ENCODE measurements at regions not wholly inside any gene's neighbourhood (a gene's known extent, or its start where the extent isn't known, plus 50 kb on each side); places are given as distances from the start of the nearest gene placed in this dataset. TPM values are rescaled to one million over a fixed set of nuclear protein-coding genes. Genes with fewer than 3 reads are reported as not detected.

DNA sequence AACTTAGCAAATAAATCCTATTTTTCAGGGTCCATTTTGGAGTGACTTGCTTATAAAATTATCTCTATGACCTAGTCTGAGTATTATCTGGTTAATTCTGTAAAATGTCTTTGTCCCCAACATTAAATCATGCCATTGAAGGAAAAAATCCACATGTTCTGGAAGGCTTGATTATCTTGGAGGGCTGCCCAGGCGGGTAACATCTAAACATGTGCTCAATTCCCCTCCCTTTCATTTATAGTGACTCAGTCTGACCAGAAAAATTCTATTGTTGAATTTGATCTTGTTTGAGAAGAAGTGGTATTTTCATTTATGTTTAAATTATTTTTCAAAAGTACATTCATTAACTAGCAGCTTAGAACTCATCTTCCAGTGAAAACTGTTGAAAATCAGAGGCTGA is 55.4 kb upstream of the SLC10A7 start:
- DNase-seq (ENCODE audit: low spot score): no peak
- Histone ChIP-seq H3K4me3 (no peak overlapping the region), H3K27ac (no peak overlapping the region), H4K20me1 (ENCODE audit: insufficient read depth, poor library complexity, severe bottlenecking) (no peaks in the 10 kb centered on the region), H3K27me3 (peaks cover 4% of the 10 kb centered on the region), H3K9me2 (replicated peaks; ENCODE audit: insufficient read depth) (no peaks in the 10 kb centered on the region), H2AFZ (no peak overlapping the region), H3K4me1 (ENCODE audit: insufficient read depth) (no peaks in the 10 kb centered on the region), H3K79me2 (no peaks in the 10 kb centered on the region), H3K9me3 (ENCODE audit: low read depth) (no peaks in the 10 kb centered on the region), H3K4me2 (no peak overlapping the region), H3K36me3 (replicated peaks; ENCODE audit: insufficient read depth, low read depth) (no peaks in the 10 kb centered on the region)
- TF ChIP-seq, protein P1, sequence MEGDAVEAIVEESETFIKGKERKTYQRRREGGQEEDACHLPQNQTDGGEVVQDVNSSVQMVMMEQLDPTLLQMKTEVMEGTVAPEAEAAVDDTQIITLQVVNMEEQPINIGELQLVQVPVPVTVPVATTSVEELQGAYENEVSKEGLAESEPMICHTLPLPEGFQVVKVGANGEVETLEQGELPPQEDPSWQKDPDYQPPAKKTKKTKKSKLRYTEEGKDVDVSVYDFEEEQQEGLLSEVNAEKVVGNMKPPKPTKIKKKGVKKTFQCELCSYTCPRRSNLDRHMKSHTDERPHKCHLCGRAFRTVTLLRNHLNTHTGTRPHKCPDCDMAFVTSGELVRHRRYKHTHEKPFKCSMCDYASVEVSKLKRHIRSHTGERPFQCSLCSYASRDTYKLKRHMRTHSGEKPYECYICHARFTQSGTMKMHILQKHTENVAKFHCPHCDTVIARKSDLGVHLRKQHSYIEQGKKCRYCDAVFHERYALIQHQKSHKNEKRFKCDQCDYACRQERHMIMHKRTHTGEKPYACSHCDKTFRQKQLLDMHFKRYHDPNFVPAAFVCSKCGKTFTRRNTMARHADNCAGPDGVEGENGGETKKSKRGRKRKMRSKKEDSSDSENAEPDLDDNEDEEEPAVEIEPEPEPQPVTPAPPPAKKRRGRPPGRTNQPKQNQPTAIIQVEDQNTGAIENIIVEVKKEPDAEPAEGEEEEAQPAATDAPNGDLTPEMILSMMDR (IDR thresholded peaks at IDR 0.05; ENCODE audit: poor library complexity): no peak
- TF ChIP-seq EZH2phosphoT487 (IDR thresholded peaks at IDR 0.05; ENCODE audit: low read depth, severe bottlenecking, unreplicated experiment) (no peak), EZH2 (IDR thresholded peaks at IDR 0.05; ENCODE audit: borderline replicate concordance) (no peak)
- 69% methylated on average over 1 of the region's 1 CpG for WGBS (ENCODE audit: low lambda C conversion rate, missing lambda C conversion rate)

DNA sequence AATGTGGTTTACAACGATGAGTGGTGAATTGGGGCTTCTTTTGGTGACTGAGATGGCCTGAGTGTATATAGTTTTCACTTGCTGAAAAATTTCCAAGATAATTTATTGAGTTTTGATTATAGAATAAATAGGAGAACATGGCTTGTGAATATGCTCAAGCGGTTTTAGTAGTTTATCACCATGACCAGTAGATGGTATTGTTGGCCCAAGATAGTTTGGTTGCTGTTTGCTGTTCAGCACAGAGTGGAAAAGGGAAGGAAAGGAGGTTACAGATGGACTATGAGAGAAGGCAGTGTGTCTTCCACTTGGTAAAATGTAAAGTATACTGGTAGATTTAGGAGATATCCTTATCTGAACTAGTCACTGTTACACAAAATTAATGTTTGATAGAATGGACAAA is 55.8 kb upstream of the POU4F2 start:
- no peak overlapping the region for H2AFZ ChIP-seq
- H3K27me3 ChIP-seq: no peaks in the 10 kb centered on the region
- TF ChIP-seq EZH2phosphoT487 (IDR thresholded peaks at IDR 0.05; ENCODE audit: low read depth, severe bottlenecking, unreplicated experiment) (no peak), EZH2 (IDR thresholded peaks at IDR 0.05; ENCODE audit: borderline replicate concordance) (no peak)
- TF ChIP-seq, protein P1 (IDR thresholded peaks at IDR 0.05; ENCODE audit: poor library complexity): no peak
- DNase-seq (ENCODE audit: low spot score): no peak
- H3K4me1 ChIP-seq (ENCODE audit: insufficient read depth): no peaks in the 10 kb centered on the region
- no peaks in the 10 kb centered on the region for H3K79me2 ChIP-seq
- H3K9me3 ChIP-seq (ENCODE audit: low read depth): no peaks in the 10 kb centered on the region
- H3K36me3 ChIP-seq (replicated peaks; ENCODE audit: insufficient read depth, low read depth): no peaks in the 10 kb centered on the region
- no peak overlapping the region for H3K27ac ChIP-seq
- no peak overlapping the region for H3K4me2 ChIP-seq
- WGBS (ENCODE audit: low lambda C conversion rate, missing lambda C conversion rate): 41% methylated on average over 2 of the region's 2 CpGs
- H3K4me3 ChIP-seq: no peak overlapping the region
- H3K9me2 ChIP-seq (replicated peaks; ENCODE audit: insufficient read depth): no peaks in the 10 kb centered on the region
- no peaks in the 10 kb centered on the region for H4K20me1 ChIP-seq (ENCODE audit: insufficient read depth, poor library complexity, severe bottlenecking)

DNA sequence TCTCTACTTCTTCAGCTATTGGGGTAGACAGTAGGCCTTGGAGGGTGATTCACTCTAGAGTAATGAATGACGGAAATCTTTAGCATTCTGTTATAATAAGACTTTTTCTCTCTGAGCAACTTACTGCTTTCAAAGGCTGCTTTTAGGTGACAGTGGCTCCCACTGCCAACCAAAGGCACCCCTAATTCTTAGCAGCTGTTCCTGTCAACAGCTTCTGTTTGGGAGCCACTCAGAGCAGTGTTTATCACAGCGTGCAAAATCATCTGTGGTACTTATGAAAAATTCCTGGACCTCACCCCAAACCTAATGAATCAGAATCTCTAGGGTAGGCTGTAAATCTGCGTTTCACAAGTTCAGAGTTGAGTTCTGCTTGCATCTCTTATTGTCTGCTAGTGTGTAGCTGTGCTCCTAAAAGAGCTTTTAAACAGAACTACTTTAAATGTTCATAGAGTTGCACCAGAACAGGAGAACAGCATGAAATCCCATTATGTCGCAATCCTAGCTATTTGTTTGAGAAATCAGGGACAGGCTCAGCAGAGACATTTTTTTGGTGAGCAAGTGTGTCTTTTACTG is 52.8 kb upstream of the POU4F2 start:
- TF ChIP-seq, protein P1 (IDR thresholded peaks at IDR 0.05; ENCODE audit: poor library complexity): no peak
- TF ChIP-seq EZH2phosphoT487 (IDR thresholded peaks at IDR 0.05; ENCODE audit: low read depth, severe bottlenecking, unreplicated experiment) (no peak), EZH2 (IDR thresholded peaks at IDR 0.05; ENCODE audit: borderline replicate concordance) (no peak)

More for the DNA sequence above, 52.8 kb upstream of the POU4F2 start:
- Histone ChIP-seq H3K36me3 (replicated peaks; ENCODE audit: insufficient read depth, low read depth) (no peaks in the 10 kb centered on the region), H3K27me3 (no peaks in the 10 kb centered on the region), H4K20me1 (ENCODE audit: insufficient read depth, poor library complexity, severe bottlenecking) (no peaks in the 10 kb centered on the region), H3K9me2 (replicated peaks; ENCODE audit: insufficient read depth) (no peaks in the 10 kb centered on the region), H3K4me1 (ENCODE audit: insufficient read depth) (no peaks in the 10 kb centered on the region), H3K4me2 (no peak overlapping the region), H3K79me2 (no peaks in the 10 kb centered on the region), H3K9me3 (ENCODE audit: low read depth) (no peaks in the 10 kb centered on the region), H2AFZ (no peak overlapping the region), H3K4me3 (no peak overlapping the region), H3K27ac (no peak overlapping the region)
- peak; percentile 22 for DNase-seq (ENCODE audit: low spot score)
- WGBS (ENCODE audit: low lambda C conversion rate, missing lambda C conversion rate): 71% methylated on average over 4 of the region's 4 CpGs

Small RNA genes in the stretch of these regions (small RNA-seq; reads per million reads assigned to genes)
- not detected for gene RNU1-44P

Measured in hepatocyte (in vitro differentiated cells).